Colonic mucosa (tissue), 4 donors: ENCODE measurements at regions not wholly inside any gene's neighbourhood (a gene's known extent, or its start where the extent isn't known, plus 50 kb on each side); places are given as distances from the start of the nearest gene placed in this dataset.

Experiments used
- DNase-seq: peaks from one replicate; pipeline ENCODE4 v3.0.0-alpha.2; 2020
- H3K27ac ChIP-seq: fragments of 200-600 bp; one replicate; pipeline ENCODE4 v1.8.0; 2021
- H3K27me3 ChIP-seq: fragments of 200-600 bp; one replicate; pipeline ENCODE4 v1.8.0; 2021
- H3K36me3 ChIP-seq: fragments of 200-600 bp; one replicate; pipeline ENCODE4 v1.8.0; 2021
- H3K4me1 ChIP-seq: fragments of 200-600 bp; one replicate; pipeline ENCODE4 v1.8.0; 2021; ENCODE audit warnings: mild to moderate bottlenecking
- H3K4me3 ChIP-seq: fragments of 200-600 bp; one replicate; pipeline ENCODE4 v1.8.0; 2021
- H3K9ac ChIP-seq, 2 donors: one replicate each; pipeline ENCODE4 v1.7.0; 2013; ENCODE audit warnings: control low read depth in 2 of 2, low read depth in 2 of 2, low read length in 2 of 2
- H3K9me3 ChIP-seq: fragments of 200-600 bp; one replicate; pipeline ENCODE4 v1.8.0; 2021
- CTCF ChIP-seq: fragments of 200-600 bp; IDR thresholded peaks from one replicate; pipeline ENCODE4 v1.8.0; 2022; ENCODE audit warnings: antibody characterized with exemption, mild to moderate bottlenecking
- intact Hi-C: fragments of 100-400 bp; cut with DNase I; formaldehyde crosslinking; loops from one replicate; pipeline ENCODE4 v1.14.1; 2022
- donor health status: healthy.
- donor health status: DM: no; HTN: no; CAD: no.
- donor health status: DM: no; HTN: no; CAD: no.

- DNase-seq: no peak
- H3K9me3 ChIP-seq: no peaks in the 10 kb centered on the region
- no peak overlapping the region for H3K27ac ChIP-seq
- H3K4me3 ChIP-seq: no peak overlapping the region
- no peaks in the 10 kb centered on the region for H3K36me3 ChIP-seq
- H3K9ac ChIP-seq: no peak overlapping the region
- intact Hi-C loops: no loop called here
- no peaks in the 10 kb centered on the region for H3K4me1 ChIP-seq
- H3K27me3 ChIP-seq: no peaks in the 10 kb centered on the region
- no peak for TF ChIP-seq CTCF
Measured at GRCh38 chr15:62931650-62932049, 110.9 kb upstream of the TPM1 start.

GRCh38 chr15:62932436-62932835 lies 110.1 kb upstream of the TPM1 start:
- TF ChIP-seq CTCF: no peak
- Histone ChIP-seq H3K36me3 (no peaks in the 10 kb centered on the region), H3K9me3 (no peaks in the 10 kb centered on the region), H3K4me1 (no peaks in the 10 kb centered on the region), H3K9ac (no peak overlapping the region), H3K27me3 (no peaks in the 10 kb centered on the region), H3K27ac (no peak overlapping the region), H3K4me3 (no peak overlapping the region)
- intact Hi-C loops: no loop called here
- DNase-seq: no peak

- intact Hi-C loops: no loop called here
- Histone ChIP-seq H3K9me3 (no peaks in the 10 kb centered on the region), H3K27ac (no peak overlapping the region), H3K36me3 (no peaks in the 10 kb centered on the region), H3K4me1 (no peaks in the 10 kb centered on the region), H3K4me3 (no peak overlapping the region), H3K27me3 (no peaks in the 10 kb centered on the region), H3K9ac (no peak overlapping the region)
- no peak for DNase-seq
- TF ChIP-seq CTCF: no peak
Measured at GRCh38 chr15:62933386-62933785, 109.2 kb upstream of the TPM1 start.

GRCh38 chr15:62934236-62934971 lies 108.1 kb upstream of the TPM1 start:
- no peak overlapping the region for H3K27ac ChIP-seq
- no peak for TF ChIP-seq CTCF
- no peak overlapping the region for H3K4me3 ChIP-seq
- H3K9me3 ChIP-seq: no peaks in the 10 kb centered on the region
- intact Hi-C loops: no loop called here
- no peak for DNase-seq
- no peaks in the 10 kb centered on the region for H3K4me1 ChIP-seq
- no peak overlapping the region for H3K9ac ChIP-seq
- no peaks in the 10 kb centered on the region for H3K36me3 ChIP-seq
- H3K27me3 ChIP-seq: no peaks in the 10 kb centered on the region

- intact Hi-C loops: no loop called here
- Histone ChIP-seq H3K4me3 (no peak overlapping the region), H3K4me1 (no peaks in the 10 kb centered on the region), H3K27ac (no peak overlapping the region), H3K36me3 (no peaks in the 10 kb centered on the region), H3K9me3 (no peaks in the 10 kb centered on the region), H3K9ac (no peak overlapping the region), H3K27me3 (no peaks in the 10 kb centered on the region)
- no peak for DNase-seq
- no peak for TF ChIP-seq CTCF
Measured at GRCh38 chr15:62935300-62936081, 107.1 kb upstream of the TPM1 start.
